Type B pancreatic cell (in vitro differentiated cells): ENCODE measurements at regions not wholly inside any gene's neighbourhood (a gene's known extent, or its start where the extent isn't known, plus 50 kb on each side); places are given as distances from the start of the nearest gene placed in this dataset.

Experiments used
- DNase-seq: peaks from one replicate; pipeline ENCODE4 v3.0.0; 2021; ENCODE audit warnings: mixed read lengths; ENCODE audit not compliant: unreplicated experiment; ENCODE audit errors: extremely low spot score
- H3K27ac Mint-ChIP-seq: 2 replicates; pipeline ENCODE4 v1.8.0; 2021; ENCODE audit warnings: mild to moderate bottlenecking, mixed read lengths
- H3K27me3 Mint-ChIP-seq: 2 replicates; pipeline ENCODE4 v1.8.0; 2021; ENCODE audit warnings: mixed read lengths
- H3K36me3 Mint-ChIP-seq: 2 replicates; pipeline ENCODE4 v1.8.0; 2021; ENCODE audit warnings: mixed read lengths
- H3K4me1 Mint-ChIP-seq: one replicate; pipeline ENCODE4 v1.8.0; 2021; ENCODE audit warnings: mixed read lengths; ENCODE audit not compliant: unreplicated experiment
- H3K4me3 Mint-ChIP-seq: 2 replicates; pipeline ENCODE4 v1.8.0; 2021; ENCODE audit warnings: mild to moderate bottlenecking, mixed read lengths
- H3K9me3 Mint-ChIP-seq: 2 replicates; pipeline ENCODE4 v1.8.0; 2021; ENCODE audit warnings: mixed read lengths
- CTCF ChIP-seq: fragments of 200-600 bp; sonication (generic); conservative IDR thresholded peaks from 2 replicates; pipeline ENCODE4 v1.5.0; 2021; ENCODE audit warnings: antibody characterized with exemption, mild to moderate bottlenecking

- DNase-seq, result no peak
- TF ChIP-seq CTCF, result no peak
- H3K27me3 Mint-ChIP-seq, result no peaks in the 10 kb centered on the region
- H3K36me3 Mint-ChIP-seq, result peaks cover 4% of the 10 kb centered on the region
- H3K4me3 Mint-ChIP-seq, result no peak overlapping the region
- peaks cover 37% of the 10 kb centered on the region for H3K4me1 Mint-ChIP-seq
- peak overlapping the region; percentile 39 for H3K27ac Mint-ChIP-seq
- H3K9me3 Mint-ChIP-seq, result no peaks in the 10 kb centered on the region
These were observed 84.8 kb upstream of the BCAR3 start for GRCh38 chr1:93766451-93766850.

GRCh38 chr1:93765099-93765498, 83.5 kb upstream of the BCAR3 start:
- Mint-ChIP-seq H3K27me3 (no peaks in the 10 kb centered on the region), H3K4me1 (peaks cover 37% of the 10 kb centered on the region), H3K9me3 (no peaks in the 10 kb centered on the region), H3K36me3 (peaks cover 4% of the 10 kb centered on the region), H3K4me3 (no peak overlapping the region), H3K27ac (no peak overlapping the region)
- TF ChIP-seq CTCF, result no peak
- no peak for DNase-seq

GRCh38 chr1:93764366-93764750, 82.7 kb upstream of the BCAR3 start:
- no peak for TF ChIP-seq CTCF
- Mint-ChIP-seq H3K36me3 (peaks cover 4% of the 10 kb centered on the region), H3K27me3 (no peaks in the 10 kb centered on the region), H3K4me1 (peaks cover 30% of the 10 kb centered on the region), H3K27ac (no peak overlapping the region), H3K4me3 (no peak overlapping the region), H3K9me3 (no peaks in the 10 kb centered on the region)
- DNase-seq, result no peak

GRCh38 chr1:93763704-93764365, 82.2 kb upstream of the BCAR3 start:
- Mint-ChIP-seq H3K4me1 (peaks cover 30% of the 10 kb centered on the region), H3K27me3 (no peaks in the 10 kb centered on the region), H3K9me3 (no peaks in the 10 kb centered on the region), H3K4me3 (no peak overlapping the region), H3K27ac (no peak overlapping the region), H3K36me3 (peaks cover 4% of the 10 kb centered on the region)
- TF ChIP-seq CTCF, result no peak
- no peak for DNase-seq

- Mint-ChIP-seq H3K4me3 (no peak overlapping the region), H3K27me3 (no peaks in the 10 kb centered on the region), H3K9me3 (no peaks in the 10 kb centered on the region), H3K4me1 (peaks cover 13% of the 10 kb centered on the region), H3K27ac (peak overlapping the region; percentile 23), H3K36me3 (peaks cover 4% of the 10 kb centered on the region)
- TF ChIP-seq CTCF, result peak; percentile 20
- no peak for DNase-seq
These were observed 77.3 kb upstream of the BCAR3 start for GRCh38 chr1:93758842-93759515.
